ENCODE measurements at regions not wholly inside any gene's neighbourhood (a gene's known extent, or its start where the extent isn't known, plus 50 kb on each side); places are given as distances from the start of the nearest gene placed in this dataset.

- DNase-seq (ENCODE audit: low read depth in 2 of 2) = no peak
Observed at GRCh38 chr11:93075782-93076181, 106.3 kb downstream of the MTNR1B start.

GRCh38 chr11:93080146-93080759, 110.8 kb downstream of the MTNR1B start:
- no peak for DNase-seq (ENCODE audit: low read depth in 2 of 2)

- no peak for DNase-seq (ENCODE audit: low read depth in 2 of 2)
Observed at GRCh38 chr11:93081694-93082093, 112.2 kb downstream of the MTNR1B start.

- no peak for DNase-seq (ENCODE audit: low read depth in 2 of 2)
Observed at GRCh38 chr11:93082900-93083299, 113.4 kb downstream of the MTNR1B start.

GRCh38 chr11:93084727-93085505, 112.9 kb downstream of the SLC36A4 start:
- no peak for DNase-seq (ENCODE audit: low read depth in 2 of 2)

DNA sequence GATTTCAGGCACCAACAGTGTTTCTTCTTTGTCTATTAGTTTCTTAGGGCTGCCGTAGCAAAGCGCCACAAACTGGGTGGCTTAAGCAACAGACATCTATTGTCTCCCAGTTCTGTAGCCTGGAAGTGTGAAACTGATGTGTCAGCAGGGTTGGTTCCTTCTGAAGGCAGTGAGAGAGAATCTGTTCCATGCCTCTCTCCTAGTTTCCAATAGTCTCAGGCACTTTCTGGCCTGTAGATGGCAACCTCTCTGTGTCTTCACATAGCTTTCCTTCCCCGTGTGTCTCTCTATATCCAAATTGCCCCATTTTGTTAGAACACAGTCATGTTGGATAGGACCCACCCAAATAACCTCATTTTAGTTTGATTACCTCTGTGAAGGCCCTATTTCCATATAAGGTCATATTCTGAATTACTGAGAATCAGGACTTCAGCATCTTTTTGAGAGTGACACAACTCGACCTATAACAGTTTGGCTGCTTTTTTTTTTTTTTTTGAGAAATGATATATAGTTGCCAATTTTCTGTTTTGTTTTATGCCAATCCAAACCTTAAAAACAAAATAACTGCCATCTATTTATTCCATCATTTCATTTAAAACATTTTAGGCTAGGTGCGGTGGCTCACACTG, 108.2 kb downstream of the SLC36A4 start:
- DNase-seq (ENCODE audit: low read depth in 2 of 2) = no peak

All from stimulated activated CD4-positive, alpha-beta T cell treated with anti-CD3 and anti-CD28 coated beads, Interleukin-4, amount 100 ng/mL, for 48 hours (primary cell).